ENCODE measurements at regions not wholly inside any gene's neighbourhood (a gene's known extent, or its start where the extent isn't known, plus 50 kb on each side); places are given as distances from the start of the nearest gene placed in this dataset.

- TF ChIP-seq CTCF (IDR thresholded peaks at IDR 0.05) (no peak), POLR2A (IDR thresholded peaks at IDR 0.05) (no peak)
These were observed 85.7 kb upstream of the WASF3 start for GRCh38 chr13:26471807-26472206.

Measured in right lobe of liver (tissue), 4 donors.